Head of caudate nucleus (tissue), 42 donors: ENCODE measurements at regions not wholly inside any gene's neighbourhood (a gene's known extent, or its start where the extent isn't known, plus 50 kb on each side); places are given as distances from the start of the nearest gene placed in this dataset.

ENCODE experiments used
- DNase-seq, 42 donors: peaks; one replicate each; pipeline versions ENCODE4 v3.0.0 to v3.0.0-alpha.2; 2020 to 2021; ENCODE audit warnings: mixed read lengths in 7 of 42
- intact Hi-C: fragments of 100-400 bp; cut with DNase I; formaldehyde crosslinking; loops from one replicate; pipeline ENCODE4 v1.15.0; 2022

DNA sequence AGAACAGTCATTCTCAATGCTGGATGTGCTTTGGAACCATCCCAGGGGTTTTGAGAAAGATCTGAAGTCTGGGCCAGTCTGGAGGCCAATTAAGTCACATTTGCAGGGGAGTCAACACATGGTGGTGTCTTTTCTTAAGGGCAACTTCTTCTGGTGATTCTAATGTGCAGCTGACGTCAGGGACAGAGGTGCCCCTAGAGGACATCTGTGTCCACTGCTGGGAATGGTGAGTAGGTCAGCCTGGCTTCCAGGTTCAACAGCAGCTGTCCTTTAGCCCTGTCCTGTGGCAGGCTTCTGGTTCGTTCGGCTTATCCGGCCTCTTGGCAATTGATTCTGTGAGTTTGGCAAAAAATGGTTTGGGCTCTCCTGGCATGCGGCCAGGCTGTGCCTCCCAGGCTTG lies 269.7 kb upstream of the HABP2 start:
- intact Hi-C loops = no loop called here
- no peak for DNase-seq

DNA sequence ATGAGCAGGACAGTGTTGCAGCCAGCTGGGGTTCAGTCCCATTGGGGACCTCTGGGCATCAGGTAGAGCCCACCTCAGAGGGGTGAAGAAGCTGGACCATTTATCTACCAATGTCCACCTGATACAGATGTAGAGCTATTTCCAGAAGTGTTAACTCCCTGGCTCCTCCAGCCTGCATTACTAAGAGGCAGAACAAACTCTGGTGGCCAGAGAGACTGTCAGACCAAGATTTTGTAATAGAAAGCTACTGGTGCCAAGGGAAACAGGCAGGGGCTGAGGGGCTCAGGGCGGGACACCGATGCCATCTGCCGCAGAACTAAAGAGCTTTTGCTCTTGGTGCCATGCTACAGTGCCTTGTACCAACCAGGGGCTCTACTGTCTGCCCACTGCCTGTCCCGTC lies 268.2 kb upstream of the HABP2 start:
- no peak for DNase-seq
- intact Hi-C loops = no loop called here

GRCh38 chr10:113285305-113285704 lies 267.5 kb upstream of the HABP2 start:
- no peak for DNase-seq
- intact Hi-C loops = no loop called here

GRCh38 chr10:113287592-113287991 lies 265.3 kb upstream of the HABP2 start:
- intact Hi-C loops = no loop called here
- no peak for DNase-seq

- no peak for DNase-seq
- intact Hi-C loops = no loop called here
Observed at GRCh38 chr10:113290137-113290536, 262.7 kb upstream of the HABP2 start.

- intact Hi-C loops = no loop called here
- DNase-seq = no peak
Observed at GRCh38 chr10:113291413-113291812, 261.4 kb upstream of the HABP2 start.

DNA sequence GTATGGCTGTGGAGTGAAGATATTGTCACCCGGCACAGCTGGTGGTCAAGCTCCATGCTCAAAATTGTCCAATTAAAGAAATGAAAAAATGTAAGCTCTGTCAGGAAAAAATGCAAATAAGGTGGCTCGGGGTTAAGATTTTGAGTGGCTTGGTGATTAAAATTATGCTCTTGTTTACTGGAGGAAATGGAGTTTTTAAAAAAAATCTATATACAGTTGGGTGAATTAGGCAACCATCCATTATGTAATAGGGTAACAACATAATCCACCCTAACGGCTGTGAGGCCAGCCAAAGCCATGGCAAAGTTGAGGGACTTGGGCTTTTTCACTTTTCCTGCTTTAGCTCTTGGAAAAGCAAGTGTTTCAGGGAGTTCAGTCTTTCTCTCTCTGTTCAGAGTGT lies 260.8 kb upstream of the HABP2 start:
- intact Hi-C loops = no loop called here
- no peak for DNase-seq

DNA sequence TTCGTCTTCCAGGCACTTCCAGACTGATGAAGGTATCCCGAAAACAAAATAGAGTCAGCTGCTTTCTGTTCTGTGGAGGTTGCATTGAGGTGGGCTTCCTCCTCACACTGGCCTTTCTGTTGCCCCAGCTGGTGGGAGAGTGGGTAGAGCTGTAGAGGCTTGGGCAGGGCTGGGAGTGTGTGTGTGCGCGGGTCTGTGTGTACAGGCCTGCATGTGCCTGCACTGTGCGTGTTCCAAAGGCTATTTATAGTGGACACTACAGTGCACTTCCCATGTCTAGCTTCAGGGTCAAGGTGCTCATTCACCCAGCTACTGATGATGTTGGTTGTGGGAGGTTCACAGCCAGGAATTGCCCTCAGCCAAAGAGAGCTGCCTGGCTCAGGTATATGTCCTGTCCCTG lies 260.1 kb upstream of the HABP2 start:
- intact Hi-C loops = no loop called here
- no peak for DNase-seq

- intact Hi-C loops = no loop called here
- no peak for DNase-seq
Observed at GRCh38 chr10:113293167-113293566, 259.7 kb upstream of the HABP2 start.

GRCh38 chr10:113294868-113295267 lies 258.0 kb upstream of the HABP2 start:
- peak in 10 of 42 donors; percentile 12 to 61 (median 38) for DNase-seq
- intact Hi-C loops = no loop called here

DNA sequence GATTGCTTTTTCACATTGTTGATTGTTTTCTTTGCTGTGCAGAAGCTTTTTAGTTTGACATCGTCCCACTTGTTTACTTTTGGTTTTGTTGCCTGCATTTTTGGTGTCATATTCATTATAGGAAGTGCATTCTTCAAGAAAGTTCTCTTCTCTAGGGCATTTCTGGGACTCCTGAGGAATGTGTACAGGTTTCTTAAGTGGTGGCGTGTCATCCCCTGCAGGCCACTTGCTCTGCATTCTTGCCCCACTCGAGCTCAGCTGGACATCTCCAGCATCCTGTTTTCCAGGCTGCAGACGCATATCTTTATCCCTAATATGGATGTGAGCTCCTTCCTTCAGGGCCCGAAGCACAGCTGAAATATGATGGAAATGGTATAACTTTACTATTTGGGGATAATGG lies 255.6 kb upstream of the HABP2 start:
- DNase-seq = no peak
- intact Hi-C loops = no loop called here

DNA sequence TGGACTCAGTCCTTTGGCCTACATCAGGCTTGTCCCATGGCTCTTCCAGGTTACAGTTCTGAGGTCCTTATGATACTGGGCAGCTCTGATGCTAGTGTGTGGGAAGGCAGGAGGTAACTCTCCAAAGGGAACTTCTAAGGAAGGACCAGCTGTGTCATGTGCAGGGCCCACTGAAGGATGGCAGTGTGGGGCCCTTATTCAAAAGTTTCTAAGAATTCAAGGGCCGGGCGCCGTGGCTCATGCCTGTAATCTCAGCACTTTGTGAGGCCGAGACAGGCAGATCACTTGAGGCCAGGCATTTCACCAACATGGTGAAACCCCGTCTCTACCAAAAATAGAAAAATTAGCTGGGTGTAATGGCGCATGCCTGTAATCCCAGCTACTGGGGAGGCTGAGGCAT lies 254.2 kb upstream of the HABP2 start:
- intact Hi-C loops = no loop called here
- no peak for DNase-seq

GRCh38 chr10:113300201-113300600 lies 252.7 kb upstream of the HABP2 start:
- DNase-seq = no peak

DNA sequence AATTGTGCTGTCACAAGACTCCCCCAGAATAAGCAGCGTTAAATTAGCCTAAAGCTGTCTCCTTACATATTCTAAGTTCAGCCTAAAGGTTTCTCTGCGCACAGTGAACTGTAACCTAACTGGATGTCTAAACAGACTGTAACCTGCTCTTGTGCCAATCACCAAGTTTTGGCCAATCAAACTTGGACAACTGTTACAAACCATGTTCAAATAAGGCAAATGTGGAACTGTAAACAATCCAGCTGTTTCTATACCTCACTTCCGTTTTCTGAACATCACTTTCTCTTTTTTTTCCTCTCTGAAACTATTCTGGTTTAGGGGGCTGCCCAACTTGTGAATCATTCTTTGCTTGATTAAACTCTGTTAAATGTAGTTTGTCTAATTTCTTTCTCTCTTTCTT lies 252.2 kb upstream of the HABP2 start:
- intact Hi-C loops = no loop called here
- no peak for DNase-seq

More at GRCh38 chr10:113300201-113300600, 252.7 kb upstream of the HABP2 start:
- intact Hi-C loops = no loop called here

DNA sequence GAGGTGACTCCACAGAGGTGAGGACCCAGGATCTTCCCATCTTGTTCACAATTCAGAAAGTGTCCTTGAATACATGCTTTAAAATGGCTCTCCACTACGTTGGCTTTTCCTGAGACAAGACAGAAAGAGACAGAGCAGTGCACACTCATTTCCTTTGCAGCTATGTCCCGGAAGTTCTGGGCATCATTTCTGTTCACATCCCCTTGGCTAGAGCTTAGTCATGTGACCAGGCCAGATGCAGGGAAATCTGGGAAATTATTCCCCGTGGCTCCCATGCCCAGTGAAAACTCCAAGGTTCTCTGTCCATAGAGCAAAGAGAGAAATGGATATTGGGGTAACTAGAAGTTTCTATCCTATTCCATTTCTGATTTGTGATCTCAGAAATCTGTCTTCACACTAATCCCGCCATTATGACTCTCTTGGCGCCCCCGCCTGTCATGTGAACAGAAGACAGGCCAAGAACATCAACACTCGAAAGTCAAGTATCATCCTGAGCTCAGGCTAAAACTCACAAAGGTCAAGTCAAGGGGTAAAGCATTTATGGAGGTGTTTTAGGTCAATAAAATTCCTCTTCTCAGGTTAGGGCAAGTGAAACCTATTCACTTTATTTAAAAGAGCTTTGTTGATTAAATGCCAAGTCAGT lies 251.4 kb upstream of the HABP2 start:
- intact Hi-C loops = no loop called here
- no peak for DNase-seq

DNA sequence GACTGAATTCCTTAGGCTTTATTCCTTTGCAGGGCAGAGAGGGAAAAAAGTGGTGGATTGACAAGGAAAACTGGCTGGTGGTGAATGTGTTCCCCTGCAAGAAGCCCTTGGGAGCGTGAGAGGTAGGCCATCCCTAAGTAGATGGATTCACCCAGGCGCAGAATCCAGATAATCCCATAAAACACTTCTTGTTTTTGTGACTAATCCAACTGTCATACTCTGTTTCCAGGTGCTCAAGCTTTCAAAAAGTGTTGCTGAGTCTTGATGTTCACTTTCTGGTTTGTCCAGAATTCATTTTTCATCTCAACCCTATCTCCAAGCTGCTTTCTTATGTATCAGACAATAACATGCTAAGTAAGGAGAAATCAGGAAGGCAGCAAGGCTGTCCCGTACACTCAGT lies 250.8 kb upstream of the HABP2 start:
- DNase-seq = no peak
- intact Hi-C loops = no loop called here

DNA sequence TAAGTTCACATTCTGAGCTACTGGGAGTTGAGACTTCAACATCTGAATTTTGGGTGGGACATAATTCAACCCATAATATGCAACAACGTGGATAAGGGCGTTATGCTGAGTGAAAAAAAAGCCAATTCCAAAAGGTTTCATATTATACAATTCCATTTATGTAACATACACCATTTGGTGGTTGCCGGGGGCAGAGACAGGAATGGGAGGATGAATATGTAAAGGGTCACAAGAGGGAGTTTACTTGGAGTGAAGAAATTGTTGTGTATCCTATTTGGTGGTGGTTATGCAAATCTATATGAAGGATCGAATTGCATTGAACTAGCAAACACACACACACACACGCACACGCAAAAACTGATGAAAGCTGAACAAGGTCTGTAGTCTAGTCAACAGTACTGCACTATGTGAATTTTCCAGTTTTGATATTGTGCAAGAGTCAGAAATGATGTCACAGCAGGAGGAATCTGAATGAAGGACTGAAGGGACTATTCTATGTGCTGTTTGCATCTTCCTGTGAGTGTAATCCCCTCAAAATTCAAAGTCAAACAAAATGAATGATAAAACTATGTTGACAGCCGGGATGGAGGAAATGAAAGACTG lies 249.2 kb upstream of the HABP2 start:
- DNase-seq = no peak
- intact Hi-C loops = no loop called here

GRCh38 chr10:113304726-113305125 lies 248.1 kb upstream of the HABP2 start:
- no peak for DNase-seq
- intact Hi-C loops = no loop called here

GRCh38 chr10:113305871-113306270 lies 247.0 kb upstream of the HABP2 start:
- DNase-seq = no peak
- intact Hi-C loops = no loop called here

- intact Hi-C loops = no loop called here
- peak in 25 of 42 donors; percentile 16 to 71 (median 37) for DNase-seq
Observed at GRCh38 chr10:113309791-113310190, 243.1 kb upstream of the HABP2 start.

DNA sequence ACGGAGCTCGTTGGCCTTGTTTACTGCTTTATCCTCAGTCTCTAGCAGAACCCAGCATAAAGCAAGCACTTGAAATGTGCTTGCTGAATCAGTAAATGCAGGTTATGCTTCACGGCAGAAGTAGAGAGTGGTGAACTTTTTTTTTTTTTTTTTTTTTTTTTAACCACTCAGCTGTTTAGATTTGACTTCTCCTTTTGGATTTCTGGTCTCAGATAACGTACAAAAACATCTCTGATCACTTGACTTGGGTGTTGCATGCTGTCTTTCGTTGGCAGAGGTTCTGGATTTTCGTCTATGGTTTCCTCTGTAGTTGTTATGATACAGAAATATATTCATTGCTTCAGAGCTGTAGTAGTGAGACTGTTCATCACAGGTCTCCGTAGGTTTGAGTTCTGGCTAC lies 242.5 kb upstream of the HABP2 start:
- intact Hi-C loops = no loop called here
- DNase-seq = no peak
